ENCODE measurements at regions not wholly inside any gene's neighbourhood (a gene's known extent, or its start where the extent isn't known, plus 50 kb on each side); places are given as distances from the start of the nearest gene placed in this dataset.

DNA sequence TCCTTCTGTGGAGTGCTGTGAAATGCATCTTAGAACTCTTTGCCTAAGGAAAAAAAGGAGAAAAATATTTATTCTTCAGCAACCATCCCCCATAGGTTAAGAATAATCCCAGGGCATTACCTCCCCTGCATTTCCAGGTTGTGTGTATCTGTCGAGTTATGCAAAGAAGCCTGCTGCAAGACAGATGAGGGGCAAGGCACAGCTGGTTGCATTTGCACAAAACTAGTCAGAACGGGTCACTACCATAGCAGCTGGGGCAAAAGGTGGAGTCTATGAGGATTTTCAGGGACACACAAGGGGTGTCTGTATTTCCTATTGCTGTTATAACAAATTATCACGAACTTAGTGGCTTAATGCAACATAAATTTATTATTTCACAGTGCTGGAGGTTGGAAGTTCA lies 443.4 kb upstream of the C1orf87 start:
- no peak for DNase-seq (ENCODE audit: low read depth in 1 of 2, low spot score in 1 of 2)
- H3K27me3 ChIP-seq (ENCODE audit: insufficient read depth, poor library complexity, severe bottlenecking) = no peaks in the 10 kb centered on the region
- H3K4me3 ChIP-seq (replicated peaks; ENCODE audit: insufficient read depth, low read length) = no peak overlapping the region
- H3K27ac ChIP-seq (replicated peaks) = no peak overlapping the region
- TF ChIP-seq CTCF (IDR thresholded peaks at IDR 0.05; ENCODE audit: insufficient read depth, low read length) (no peak), POLR2AphosphoS5 (IDR thresholded peaks at IDR 0.05; ENCODE audit: low read depth) (no peak), GABPA (IDR thresholded peaks at IDR 0.05; ENCODE audit: low read depth) (no peak), REST (IDR thresholded peaks at IDR 0.05; ENCODE audit: insufficient replicate concordance, low read depth) (no peak), SPI1 (IDR thresholded peaks at IDR 0.05; ENCODE audit: borderline replicate concordance, low read depth) (no peak)

- H3K27ac ChIP-seq (replicated peaks) = no peak overlapping the region
- DNase-seq (ENCODE audit: low read depth in 1 of 2, low spot score in 1 of 2) = no peak
- H3K4me3 ChIP-seq (replicated peaks; ENCODE audit: insufficient read depth, low read length) = no peak overlapping the region
- TF ChIP-seq POLR2AphosphoS5 (IDR thresholded peaks at IDR 0.05; ENCODE audit: low read depth) = no peak
- no peak for TF ChIP-seq REST (IDR thresholded peaks at IDR 0.05; ENCODE audit: insufficient replicate concordance, low read depth)
- TF ChIP-seq SPI1 (IDR thresholded peaks at IDR 0.05; ENCODE audit: borderline replicate concordance, low read depth) = no peak
- H3K27me3 ChIP-seq (ENCODE audit: insufficient read depth, poor library complexity, severe bottlenecking) = no peaks in the 10 kb centered on the region
Measured at GRCh38 chr1:60510162-60510561, 436.6 kb upstream of the C1orf87 start.

DNA sequence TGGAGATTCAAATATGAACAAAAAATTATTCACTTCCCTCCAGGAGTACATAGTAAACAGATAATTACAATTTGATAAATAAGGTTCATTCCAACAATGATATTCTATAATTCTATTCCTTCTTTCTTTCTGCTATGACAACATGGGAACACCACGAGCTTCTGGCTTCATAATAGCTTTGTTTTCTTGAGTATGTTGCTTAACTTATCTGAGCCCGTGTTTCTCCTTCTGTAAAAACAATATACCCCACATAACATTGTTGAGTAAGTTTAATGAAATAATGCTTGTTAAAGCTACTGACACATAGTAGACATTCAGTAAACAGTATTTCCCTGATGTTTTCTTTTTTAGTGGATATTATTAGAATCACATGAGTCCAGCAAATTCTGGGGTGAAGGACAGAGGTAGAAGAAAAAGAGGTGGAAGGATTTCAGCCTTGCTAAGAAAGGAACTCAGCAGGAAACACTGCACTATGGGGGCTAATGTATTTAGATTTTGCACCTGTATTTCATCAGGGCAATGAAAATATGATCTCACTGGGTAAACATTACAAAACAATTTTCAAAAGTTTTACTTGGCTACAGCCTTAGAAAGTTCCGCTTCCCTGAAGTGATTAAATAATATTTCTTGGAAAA lies 430.8 kb upstream of the C1orf87 start:
- DNase-seq (ENCODE audit: low read depth in 1 of 2, low spot score in 1 of 2) = no peak
- TF ChIP-seq GABPA (IDR thresholded peaks at IDR 0.05; ENCODE audit: low read depth) (no peak), CTCF (IDR thresholded peaks at IDR 0.05; ENCODE audit: insufficient read depth, low read length) (no peak), SPI1 (IDR thresholded peaks at IDR 0.05; ENCODE audit: borderline replicate concordance, low read depth) (no peak), POLR2AphosphoS5 (IDR thresholded peaks at IDR 0.05; ENCODE audit: low read depth) (no peak)
- H3K4me3 ChIP-seq (replicated peaks; ENCODE audit: insufficient read depth, low read length) = no peak overlapping the region
- no peak overlapping the region for H3K27ac ChIP-seq (replicated peaks)
- no peaks in the 10 kb centered on the region for H3K27me3 ChIP-seq (ENCODE audit: insufficient read depth, poor library complexity, severe bottlenecking)

- no peak overlapping the region for H3K27ac ChIP-seq (replicated peaks)
Measured at GRCh38 chr1:60503266-60503925, 429.8 kb upstream of the C1orf87 start.

More at GRCh38 chr1:60503266-60503925, 429.8 kb upstream of the C1orf87 start:
- Histone ChIP-seq H3K4me3 (replicated peaks; ENCODE audit: insufficient read depth, low read length) (no peak overlapping the region), H3K27me3 (ENCODE audit: insufficient read depth, poor library complexity, severe bottlenecking) (no peaks in the 10 kb centered on the region)
- no peak for TF ChIP-seq SPI1 (IDR thresholded peaks at IDR 0.05; ENCODE audit: borderline replicate concordance, low read depth)
- no peak for TF ChIP-seq REST (IDR thresholded peaks at IDR 0.05; ENCODE audit: insufficient replicate concordance, low read depth)
- TF ChIP-seq GABPA (IDR thresholded peaks at IDR 0.05; ENCODE audit: low read depth) = no peak
- TF ChIP-seq POLR2AphosphoS5 (IDR thresholded peaks at IDR 0.05; ENCODE audit: low read depth) = no peak
- TF ChIP-seq CTCF (IDR thresholded peaks at IDR 0.05; ENCODE audit: insufficient read depth, low read length) = no peak
- DNase-seq (ENCODE audit: low read depth in 1 of 2, low spot score in 1 of 2) = no peak

Measured in HL-60 (cell line).